DND-41 (cell line): ENCODE measurements at regions not wholly inside any gene's neighbourhood (a gene's known extent, or its start where the extent isn't known, plus 50 kb on each side); places are given as distances from the start of the nearest gene placed in this dataset.

Experiments
- ATAC-seq: fragments of 200-7000 bp; cut with Tn5 transposase; 3 replicates; pipeline ENCODE4 v1.9.1; 2021; ENCODE audit warnings: low read depth; ENCODE audit not compliant: insufficient read depth
- DNase-seq: peaks from one replicate; pipeline ENCODE4 v3.0.0-alpha.2; 2020
- H2AFZ ChIP-seq: 2 replicates; pipeline ENCODE4 v1.6.0; 2012; ENCODE audit warnings: low read depth, low read length
- H3K27ac ChIP-seq: 2 replicates; pipeline ENCODE4 v1.5.1; 2012; ENCODE audit warnings: low read length, inconsistent platforms
- H3K27me3 ChIP-seq: fragments of 200-600 bp; sonication (generic); 2 replicates; pipeline ENCODE4 v1.6.0; 2012; ENCODE audit warnings: low read length, mild to moderate bottlenecking, inconsistent platforms; ENCODE audit not compliant: insufficient read depth, poor library complexity
- H3K36me3 ChIP-seq: 2 replicates; pipeline ENCODE4 v1.5.1; 2012; ENCODE audit warnings: low read length, inconsistent platforms; ENCODE audit not compliant: insufficient read depth
- H3K4me1 ChIP-seq: 2 replicates; pipeline ENCODE4 v1.5.1; 2012; ENCODE audit warnings: mild to moderate bottlenecking, low read length; ENCODE audit not compliant: insufficient read depth
- H3K4me2 ChIP-seq: 2 replicates; pipeline ENCODE4 v1.6.0; 2012; ENCODE audit warnings: mild to moderate bottlenecking, moderate library complexity, low read length, inconsistent platforms; ENCODE audit not compliant: insufficient read depth
- H3K4me3 ChIP-seq, 2 experiments: fragments of 200-600 bp in 1 of 2; shearing (Covaris generic) in 1 of 2; 2 replicates each; pipeline ENCODE4 v1.5.1; 2012 to 2016; ENCODE audit warnings: inconsistent platforms in 2 of 2, low read length in 2 of 2, mild to moderate bottlenecking in 2 of 2, low read depth in 1 of 2, moderate library complexity in 1 of 2
- H3K79me2 ChIP-seq: 2 replicates; pipeline ENCODE4 v1.6.0; 2012; ENCODE audit warnings: low read length, inconsistent platforms; ENCODE audit not compliant: insufficient read depth
- H3K9ac ChIP-seq: 2 replicates; pipeline ENCODE4 v1.6.0; 2012; ENCODE audit warnings: low read depth, mild to moderate bottlenecking, inconsistent platforms, low read length, moderate library complexity
- H3K9me3 ChIP-seq: 2 replicates; pipeline ENCODE4 v1.5.1; 2012; ENCODE audit warnings: low read length, moderate library complexity, mild to moderate bottlenecking, inconsistent platforms; ENCODE audit not compliant: insufficient read depth, severe bottlenecking
- H4K20me1 ChIP-seq: 2 replicates; pipeline ENCODE4 v1.6.0; 2012; ENCODE audit warnings: low read length; ENCODE audit not compliant: insufficient read depth
- EZH2 ChIP-seq: IDR thresholded peaks from 3 replicates; pipeline ENCODE4 v1.6.1; 2012; ENCODE audit warnings: borderline replicate concordance, low read depth, mild to moderate bottlenecking, moderate library complexity, low read length, inconsistent platforms; ENCODE audit not compliant: severe bottlenecking
- TF ChIP-seq, protein P1 (sequence below): IDR thresholded peaks from 2 replicates; pipeline ENCODE4 v1.5.1; 2012; ENCODE audit warnings: borderline replicate concordance, low read length, moderate library complexity, mild to moderate bottlenecking; ENCODE audit not compliant: poor library complexity, severe bottlenecking; ENCODE audit errors: extremely low read depth

DNA sequence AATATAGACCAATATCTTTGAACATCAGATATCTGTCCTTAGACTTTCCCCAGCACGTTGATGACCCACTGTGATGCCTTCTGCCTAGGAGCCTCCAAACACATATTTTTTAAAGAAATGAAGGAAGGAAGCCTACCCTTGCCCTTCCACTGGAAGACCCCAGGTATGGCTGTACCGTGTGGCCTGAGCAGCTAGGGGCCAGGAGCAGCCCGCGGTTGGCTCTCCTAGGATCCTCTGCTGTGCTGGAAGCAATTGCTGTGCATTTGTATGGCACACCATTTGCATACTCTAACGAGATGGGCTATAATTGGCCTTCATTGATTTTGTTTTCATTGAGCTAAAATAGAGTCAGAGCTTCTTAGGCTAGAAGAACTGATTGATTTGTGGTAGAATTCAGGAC, 128.8 kb downstream of the GPAT3 start:
- Histone ChIP-seq H3K36me3 (no peaks in the 10 kb centered on the region), H3K9ac (no peak overlapping the region), H3K9me3 (no peaks in the 10 kb centered on the region), H3K79me2 (no peaks in the 10 kb centered on the region), H3K27me3 (peaks cover 9% of the 10 kb centered on the region), H3K4me1 (no peaks in the 10 kb centered on the region), H3K4me3 (no peak overlapping the region), H3K27ac (no peak overlapping the region), H2AFZ (no peak overlapping the region), H4K20me1 (no peaks in the 10 kb centered on the region), H3K4me2 (no peak overlapping the region)
- ATAC-seq (no peak), DNase-seq (no peak)
- TF ChIP-seq, protein P1, sequence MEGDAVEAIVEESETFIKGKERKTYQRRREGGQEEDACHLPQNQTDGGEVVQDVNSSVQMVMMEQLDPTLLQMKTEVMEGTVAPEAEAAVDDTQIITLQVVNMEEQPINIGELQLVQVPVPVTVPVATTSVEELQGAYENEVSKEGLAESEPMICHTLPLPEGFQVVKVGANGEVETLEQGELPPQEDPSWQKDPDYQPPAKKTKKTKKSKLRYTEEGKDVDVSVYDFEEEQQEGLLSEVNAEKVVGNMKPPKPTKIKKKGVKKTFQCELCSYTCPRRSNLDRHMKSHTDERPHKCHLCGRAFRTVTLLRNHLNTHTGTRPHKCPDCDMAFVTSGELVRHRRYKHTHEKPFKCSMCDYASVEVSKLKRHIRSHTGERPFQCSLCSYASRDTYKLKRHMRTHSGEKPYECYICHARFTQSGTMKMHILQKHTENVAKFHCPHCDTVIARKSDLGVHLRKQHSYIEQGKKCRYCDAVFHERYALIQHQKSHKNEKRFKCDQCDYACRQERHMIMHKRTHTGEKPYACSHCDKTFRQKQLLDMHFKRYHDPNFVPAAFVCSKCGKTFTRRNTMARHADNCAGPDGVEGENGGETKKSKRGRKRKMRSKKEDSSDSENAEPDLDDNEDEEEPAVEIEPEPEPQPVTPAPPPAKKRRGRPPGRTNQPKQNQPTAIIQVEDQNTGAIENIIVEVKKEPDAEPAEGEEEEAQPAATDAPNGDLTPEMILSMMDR, result no peak
- TF ChIP-seq EZH2, result no peak

DNA sequence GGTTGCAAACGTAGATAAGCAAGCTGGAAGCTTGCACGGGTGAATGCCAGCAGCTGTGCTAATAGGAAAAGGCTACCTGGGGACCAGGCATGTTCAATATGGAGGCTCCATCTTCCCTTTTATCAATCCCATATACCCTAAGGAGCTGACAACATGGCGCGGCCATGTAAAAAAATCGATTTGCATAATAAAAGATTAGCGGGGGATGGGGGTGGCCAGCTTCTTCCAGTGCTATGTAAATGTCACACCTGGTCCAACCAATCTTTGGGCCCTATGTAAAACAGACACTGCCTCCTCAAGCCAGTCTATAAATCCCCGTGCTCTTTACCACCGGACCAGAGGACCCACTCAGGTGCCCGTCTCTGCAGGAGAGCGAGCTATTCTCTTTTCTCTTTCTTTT, 128.2 kb downstream of the GPAT3 start:
- no peak overlapping the region for H3K4me2 ChIP-seq
- H3K9ac ChIP-seq, result no peak overlapping the region
- no peaks in the 10 kb centered on the region for H3K4me1 ChIP-seq
- no peaks in the 10 kb centered on the region for H3K79me2 ChIP-seq
- H2AFZ ChIP-seq, result no peak overlapping the region
- H3K27ac ChIP-seq, result no peak overlapping the region
- no peak overlapping the region for H3K4me3 ChIP-seq
- TF ChIP-seq, protein P1, result no peak
- no peak for TF ChIP-seq EZH2
- DNase-seq (no peak), ATAC-seq (no peak)
- no peaks in the 10 kb centered on the region for H3K36me3 ChIP-seq
- peaks cover 9% of the 10 kb centered on the region for H3K27me3 ChIP-seq
- no peaks in the 10 kb centered on the region for H4K20me1 ChIP-seq
- H3K9me3 ChIP-seq, result no peaks in the 10 kb centered on the region

DNA sequence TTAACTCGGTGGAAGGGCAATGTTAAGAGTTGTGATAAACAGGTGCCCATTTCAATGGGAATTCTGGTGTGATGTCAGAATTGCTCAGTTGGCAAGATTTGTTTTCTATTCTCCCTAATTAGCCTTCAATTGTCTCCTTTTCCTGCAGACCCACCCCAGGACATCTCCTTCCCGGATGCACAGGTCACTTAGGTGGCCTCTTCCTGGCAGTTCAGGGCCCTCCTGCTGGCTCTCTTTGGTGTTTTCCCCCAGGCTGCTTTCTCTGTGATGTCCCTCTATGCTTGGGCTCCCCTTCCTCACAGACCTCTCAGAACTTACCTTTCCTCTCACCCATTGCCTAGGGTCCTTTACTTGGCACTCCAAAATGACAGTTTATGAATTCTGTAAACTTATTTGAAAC, 126.3 kb downstream of the GPAT3 start:
- no peaks in the 10 kb centered on the region for H3K4me1 ChIP-seq
- H3K4me2 ChIP-seq, result no peak overlapping the region
- H3K79me2 ChIP-seq, result no peaks in the 10 kb centered on the region
- ATAC-seq (no peak), DNase-seq (no peak)
- no peaks in the 10 kb centered on the region for H4K20me1 ChIP-seq
- no peaks in the 10 kb centered on the region for H3K36me3 ChIP-seq
- TF ChIP-seq, protein P1, result no peak
- no peak for TF ChIP-seq EZH2
- H3K4me3 ChIP-seq, result no peak overlapping the region
- no peak overlapping the region for H3K27ac ChIP-seq
- peaks cover 6% of the 10 kb centered on the region for H3K27me3 ChIP-seq
- no peak overlapping the region for H3K9ac ChIP-seq
- H2AFZ ChIP-seq, result no peak overlapping the region
- H3K9me3 ChIP-seq, result no peaks in the 10 kb centered on the region

DNA sequence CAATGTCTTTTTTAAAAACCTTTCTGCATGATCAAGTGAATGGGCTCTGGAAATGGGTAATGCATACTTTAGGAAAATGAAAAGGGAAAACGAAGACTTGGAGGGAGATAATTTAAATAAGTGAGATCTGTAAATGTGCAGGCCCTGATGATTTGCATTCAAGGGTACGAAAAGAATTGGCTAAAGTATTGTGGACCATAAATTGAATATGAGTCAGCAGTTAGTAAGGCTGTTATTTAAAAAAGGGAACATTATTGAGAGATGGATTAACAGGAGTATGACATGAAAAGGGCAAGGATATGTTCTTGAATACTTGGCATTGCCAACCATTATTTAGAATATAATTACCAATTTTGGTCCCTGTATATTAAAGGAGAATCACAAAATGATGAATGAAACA, 125.5 kb downstream of the GPAT3 start:
- Histone ChIP-seq H3K9ac (no peak overlapping the region), H3K4me3 (no peak overlapping the region), H3K4me1 (no peaks in the 10 kb centered on the region), H3K27ac (no peak overlapping the region), H3K79me2 (no peaks in the 10 kb centered on the region), H3K27me3 (peaks cover under 1% of the 10 kb centered on the region), H2AFZ (no peak overlapping the region), H3K36me3 (no peaks in the 10 kb centered on the region), H3K9me3 (no peaks in the 10 kb centered on the region), H4K20me1 (no peaks in the 10 kb centered on the region), H3K4me2 (no peak overlapping the region)
- DNase-seq (no peak), ATAC-seq (no peak)
- TF ChIP-seq, protein P1, result no peak
- TF ChIP-seq EZH2, result no peak
